HG02610 (cell line): ENCODE measurements at regions not wholly inside any gene's neighbourhood (a gene's known extent, or its start where the extent isn't known, plus 50 kb on each side); places are given as distances from the start of the nearest gene placed in this dataset.
"Not testable (repeated sequence)": the region's sequence is repeated elsewhere in the genome, so short reads cannot be mapped to it uniquely, and the experiment has no call there.

Experiments used
- ATAC-seq: cut with Tn5 transposase; IDR thresholded peaks from one replicate; pipeline ENCODE4 v1.9.1; 2021; ENCODE audit warnings: mild to moderate bottlenecking, moderate library complexity; ENCODE audit not compliant: unreplicated experiment

GRCh38 chr12:78331753-78332152, 501.1 kb downstream of the NAV3 start:
- no peak for ATAC-seq

DNA sequence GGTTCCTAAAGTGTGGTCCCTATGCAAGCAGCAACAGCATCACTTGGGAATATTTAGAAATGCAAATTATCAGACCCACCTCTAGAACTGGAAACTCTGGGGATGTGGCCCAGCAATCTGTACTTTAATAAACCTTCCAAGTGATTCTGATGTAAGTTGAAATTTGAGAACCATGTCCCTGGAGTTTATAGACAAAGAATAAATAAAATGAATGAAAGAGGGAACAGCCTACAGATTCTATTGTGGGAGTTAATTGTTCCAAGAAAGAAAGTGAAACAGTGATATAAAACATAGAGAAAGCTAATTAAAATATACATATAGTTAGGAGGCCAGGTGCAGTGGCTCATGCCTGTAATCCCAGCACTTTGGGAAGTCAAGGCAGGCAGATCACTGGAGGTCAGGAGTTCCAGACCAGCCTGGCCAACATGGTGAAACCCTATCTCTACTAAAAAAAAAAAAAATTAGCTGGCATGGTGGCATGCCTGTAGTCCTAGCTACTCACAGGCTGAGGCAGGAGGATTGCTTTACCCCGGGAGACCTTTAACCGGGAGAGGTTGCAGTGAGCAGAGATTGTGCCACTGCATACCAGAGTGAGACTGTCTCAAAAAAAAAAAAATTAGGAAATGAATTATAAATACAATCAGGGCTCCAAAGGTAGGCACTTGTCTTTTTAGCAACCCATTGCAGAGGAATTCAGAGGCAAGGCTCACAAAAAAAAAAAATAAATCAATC, 507.5 kb downstream of the NAV3 start:
- no peak for ATAC-seq

GRCh38 chr12:78340406-78340805, 509.7 kb downstream of the NAV3 start:
- ATAC-seq, result no peak

- ATAC-seq, result no peak
Measured at GRCh38 chr12:78343657-78344056, 513.0 kb downstream of the NAV3 start.

GRCh38 chr12:78359520-78359919, 505.1 kb upstream of the SYT1 start:
- ATAC-seq, result no peak

- ATAC-seq, result no peak
Measured at GRCh38 chr12:78361683-78362082, 502.9 kb upstream of the SYT1 start.

GRCh38 chr12:78371284-78371683, 493.3 kb upstream of the SYT1 start:
- no peak for ATAC-seq

DNA sequence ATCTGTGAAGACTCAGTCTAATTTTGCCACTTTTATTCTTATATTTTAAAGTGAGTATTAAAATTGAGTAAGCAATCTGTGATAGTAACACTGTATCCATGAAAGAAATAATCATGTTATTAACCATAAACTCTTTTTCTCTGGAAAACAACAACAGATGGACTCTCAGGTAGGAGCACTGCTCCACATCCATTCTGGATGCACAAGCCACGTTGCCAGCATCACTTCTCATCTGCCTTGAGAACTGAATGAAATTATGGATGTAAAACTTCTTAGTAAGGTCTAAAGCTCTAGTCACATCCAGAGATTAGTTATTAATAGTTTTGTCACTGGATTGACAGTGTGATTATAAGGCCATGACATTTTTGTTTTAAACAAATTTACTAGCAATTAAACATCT, 489.1 kb upstream of the SYT1 start:
- no peak for ATAC-seq

DNA sequence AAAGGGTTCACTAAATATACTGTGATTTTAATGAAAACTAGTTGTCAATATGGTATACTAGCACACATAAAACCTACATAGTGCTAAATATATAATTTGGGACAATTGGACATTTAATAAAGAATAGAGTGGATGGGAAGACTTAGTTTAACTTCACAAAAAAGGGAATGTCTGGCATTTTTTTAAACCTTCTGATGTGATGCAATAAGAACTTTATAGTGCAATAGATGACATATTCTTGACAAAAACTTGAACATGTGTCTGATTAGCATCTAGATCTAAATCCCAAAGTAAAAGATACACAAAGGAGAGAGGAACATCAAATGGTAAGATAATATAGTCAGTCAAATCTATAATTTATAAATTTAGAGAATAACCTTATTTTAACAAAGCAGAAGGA, 488.3 kb upstream of the SYT1 start:
- no peak for ATAC-seq

- ATAC-seq, result not testable (repeated sequence)
Measured at GRCh38 chr12:78379065-78379464, 485.5 kb upstream of the SYT1 start.

DNA sequence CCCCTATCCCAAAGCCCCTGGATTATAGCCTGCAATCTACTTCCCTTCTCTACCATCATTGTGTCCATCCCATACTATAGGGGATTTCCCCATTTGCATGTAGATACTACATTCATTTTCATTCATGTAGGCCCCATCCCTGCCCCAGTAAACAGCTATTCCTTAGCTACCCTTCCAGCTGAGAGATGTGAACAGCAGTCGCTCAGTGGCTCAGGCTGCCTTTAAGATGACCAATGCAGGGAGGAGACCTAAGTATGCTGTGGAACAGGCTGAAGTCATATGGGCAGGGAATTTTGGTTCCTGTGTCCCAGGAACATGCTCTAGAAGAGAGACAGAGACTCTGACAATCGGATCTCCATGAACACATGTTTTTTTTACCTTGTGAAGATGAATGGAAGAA, 481.2 kb upstream of the SYT1 start:
- ATAC-seq, result no peak

GRCh38 chr12:78384541-78384940, 480.0 kb upstream of the SYT1 start:
- no peak for ATAC-seq

GRCh38 chr12:78385541-78385940, 479.0 kb upstream of the SYT1 start:
- ATAC-seq, result no peak

DNA sequence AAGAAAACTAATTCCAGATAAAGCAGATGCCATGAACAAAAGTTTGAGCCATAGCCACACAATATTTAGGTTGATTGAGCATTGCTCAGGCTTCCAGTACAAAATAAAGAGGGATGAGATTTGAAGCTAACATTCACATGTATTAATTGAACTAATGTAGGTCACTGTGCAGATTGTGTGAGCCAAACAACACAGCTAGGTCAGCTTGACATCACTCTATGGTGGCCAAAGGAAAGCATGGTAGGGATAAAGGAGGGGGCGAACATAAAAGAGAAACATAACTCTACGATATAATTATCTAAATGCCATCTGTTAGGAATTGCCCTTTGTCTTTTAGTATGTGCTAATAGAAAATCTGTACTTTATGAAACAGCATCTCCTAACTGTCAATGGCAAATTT, 477.7 kb upstream of the SYT1 start:
- ATAC-seq, result no peak

GRCh38 chr12:78387721-78388120, 476.9 kb upstream of the SYT1 start:
- ATAC-seq, result no peak

DNA sequence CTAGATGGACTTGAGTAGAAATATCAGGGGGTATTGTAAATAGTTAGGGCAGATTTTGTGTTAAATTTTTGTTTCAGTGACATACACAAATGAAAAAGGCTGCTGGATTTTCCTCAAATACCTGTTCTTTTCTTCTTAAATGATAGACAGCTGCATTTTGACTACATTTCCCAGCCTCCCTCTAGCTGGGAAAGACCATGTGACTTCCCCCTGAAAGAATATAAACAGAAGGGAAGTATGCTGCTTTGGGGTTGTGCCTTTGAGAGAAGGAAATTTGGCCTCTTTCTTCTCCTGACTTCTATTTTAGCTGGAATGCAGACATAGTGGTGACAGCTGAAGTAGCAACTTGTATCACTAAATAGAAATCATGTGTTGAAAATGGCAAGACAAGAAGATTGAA, 476.1 kb upstream of the SYT1 start:
- ATAC-seq, result no peak

- ATAC-seq, result no peak
Measured at GRCh38 chr12:78390920-78391319, 473.7 kb upstream of the SYT1 start.

- no peak for ATAC-seq
Measured at GRCh38 chr12:78392918-78393317, 471.7 kb upstream of the SYT1 start.

GRCh38 chr12:78395961-78396360, 468.6 kb upstream of the SYT1 start:
- no peak for ATAC-seq

DNA sequence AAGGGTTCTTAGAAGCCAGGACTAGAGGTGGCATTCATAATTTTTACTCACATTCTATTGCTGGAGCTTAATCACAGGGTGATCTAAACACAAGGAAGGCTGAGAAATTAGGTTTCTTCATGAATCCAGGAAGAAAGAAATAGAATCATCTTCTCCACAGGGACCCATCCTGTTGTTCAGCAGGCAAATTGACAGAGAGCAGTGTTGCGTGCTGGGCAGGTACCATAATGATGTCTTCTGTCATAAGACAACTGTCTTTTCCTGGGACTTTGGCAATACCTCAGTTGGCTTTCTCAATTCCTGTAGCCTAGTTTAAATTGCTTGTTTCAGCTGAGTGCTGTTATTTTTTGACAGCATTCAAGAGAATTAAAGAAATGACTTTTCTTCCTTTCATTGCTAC, 468.0 kb upstream of the SYT1 start:
- no peak for ATAC-seq

DNA sequence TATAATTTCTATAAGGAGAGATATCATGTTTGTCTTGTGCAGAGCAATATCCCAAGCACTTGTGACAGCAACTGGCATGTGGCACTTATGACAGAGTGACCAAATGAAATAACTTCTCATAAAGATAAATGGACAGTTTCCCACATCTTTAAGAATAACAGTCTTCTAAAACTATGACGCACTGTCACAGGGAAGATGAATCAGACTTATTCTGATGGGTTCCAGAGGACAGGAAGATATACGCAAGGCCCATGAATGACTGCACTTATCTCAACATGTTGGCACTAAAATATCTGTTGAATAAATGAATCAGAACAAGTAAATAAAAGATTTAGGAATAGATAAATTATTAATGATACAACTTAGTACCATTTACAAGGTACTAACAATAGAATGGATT, 465.8 kb upstream of the SYT1 start:
- no peak for ATAC-seq

DNA sequence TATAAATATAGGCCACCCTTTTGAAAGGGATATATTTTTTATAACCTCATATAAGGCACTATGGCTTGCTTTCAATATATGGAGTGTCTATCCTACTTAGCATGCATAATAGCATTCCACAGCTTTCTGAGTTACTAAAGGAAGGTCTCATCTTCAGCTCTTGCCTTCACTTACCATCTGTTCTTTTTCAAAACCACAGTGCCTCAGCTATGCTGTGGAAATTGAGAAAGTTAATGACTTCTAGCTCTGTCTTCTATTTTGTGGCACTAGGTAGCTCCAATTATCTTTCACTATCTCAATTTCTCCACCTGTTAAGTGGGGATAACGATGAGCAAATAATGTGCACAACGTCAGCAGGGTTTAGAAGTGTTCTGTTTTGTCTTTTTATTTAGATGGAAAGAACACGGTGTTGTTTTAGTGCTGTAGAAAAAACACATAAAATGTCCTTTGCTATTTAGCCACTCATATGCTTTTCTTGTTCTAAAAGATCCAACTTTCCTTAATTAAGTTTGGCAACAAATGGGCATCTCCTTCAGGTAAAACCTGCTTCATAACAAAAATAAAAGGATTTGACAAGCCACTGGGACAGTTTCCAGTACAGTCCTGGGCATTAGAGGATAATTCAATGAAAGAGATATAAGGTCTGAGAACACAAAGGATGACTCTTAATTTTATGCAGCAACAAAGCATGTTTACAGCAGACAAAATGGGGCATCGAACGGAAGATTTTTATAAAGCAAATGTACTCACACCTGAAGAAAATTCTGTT, 462.0 kb upstream of the SYT1 start:
- no peak for ATAC-seq

DNA sequence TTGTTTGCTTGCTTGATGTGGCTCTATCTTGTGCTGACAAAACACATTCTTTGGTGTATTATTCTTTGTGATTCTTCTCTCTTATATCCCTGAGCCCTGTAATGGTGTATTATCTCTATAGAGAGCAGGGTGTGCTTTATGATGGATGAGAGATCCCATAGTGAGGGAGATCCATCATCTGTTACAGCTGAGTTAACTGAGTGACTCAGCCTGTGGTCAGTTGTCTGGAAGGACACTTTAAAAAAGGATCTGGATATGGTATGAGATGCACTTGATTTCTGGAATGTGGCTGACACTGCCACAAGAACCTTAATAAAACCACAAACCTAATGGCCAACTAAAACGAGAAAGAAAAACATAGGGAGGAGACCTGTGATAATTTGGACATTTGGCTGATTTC, 461.4 kb upstream of the SYT1 start:
- no peak for ATAC-seq
